Activated CD8-positive, alpha-beta memory T cell treated with anti-CD3 and anti-CD28 coated beads for 36 hours (primary cell): ENCODE measurements at regions not wholly inside any gene's neighbourhood (a gene's known extent, or its start where the extent isn't known, plus 50 kb on each side); places are given as distances from the start of the nearest gene placed in this dataset.

Source experiments
- CTCF ChIA-PET: fragments of 350-600 bp; sonication (Branson Sonifier 250); formaldehyde crosslinking; loops from one replicate; lab custom pipeline; 2021; ENCODE audit warnings: antibody characterized with exemption; lab: Charles Lee
- POLR2A ChIA-PET: fragments of 350-600 bp; sonication (Branson Sonifier 250); formaldehyde crosslinking; loops from one replicate; lab custom pipeline; 2021; ENCODE audit warnings: antibody characterized with exemption; lab: Charles Lee

DNA sequence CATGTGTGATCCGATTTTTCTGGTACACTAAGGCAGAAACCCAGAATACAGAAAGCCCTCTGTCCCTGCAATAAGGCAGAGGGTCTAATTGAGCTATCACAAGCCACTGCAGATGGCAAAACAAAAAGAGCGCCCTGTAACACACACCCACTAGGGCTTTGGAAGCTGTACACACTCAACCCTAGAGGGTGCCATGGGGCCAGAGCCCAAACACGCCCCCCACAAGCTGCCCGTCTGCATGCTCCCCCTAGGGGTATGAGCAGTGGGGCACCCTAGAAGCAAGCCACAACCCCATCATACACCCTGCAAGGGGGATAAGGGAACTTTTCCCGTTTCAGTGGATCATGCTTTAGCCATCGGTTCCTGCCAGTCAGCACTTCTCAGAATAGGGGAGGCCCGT is 62.2 kb upstream of the PDE10A start:
- CTCF ChIA-PET, result no interaction called here

DNA sequence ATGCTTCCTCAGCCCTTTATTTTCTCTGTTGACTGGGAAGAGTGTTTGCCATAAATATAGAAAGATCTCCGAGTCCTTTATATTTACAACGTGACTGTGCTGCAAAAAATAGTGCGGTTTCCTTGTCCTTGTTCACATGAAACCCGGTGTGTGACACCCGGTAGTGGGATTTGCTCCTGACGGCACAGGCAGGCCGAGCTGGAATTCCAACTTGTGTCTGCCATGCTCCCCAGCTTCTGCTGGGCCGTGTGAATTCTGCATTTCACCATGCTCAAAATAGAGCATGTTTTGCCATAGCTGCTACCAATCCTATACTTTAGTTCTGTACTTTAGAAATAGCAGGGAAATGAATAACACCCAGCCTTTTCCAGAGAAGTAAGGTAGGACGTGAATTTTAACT is 60.3 kb upstream of the PDE10A start:
- ChIA-PET POLR2A (no interaction called here), CTCF (no interaction called here)

More for the DNA sequence above, 62.2 kb upstream of the PDE10A start:
- POLR2A ChIA-PET, result no interaction called here

DNA sequence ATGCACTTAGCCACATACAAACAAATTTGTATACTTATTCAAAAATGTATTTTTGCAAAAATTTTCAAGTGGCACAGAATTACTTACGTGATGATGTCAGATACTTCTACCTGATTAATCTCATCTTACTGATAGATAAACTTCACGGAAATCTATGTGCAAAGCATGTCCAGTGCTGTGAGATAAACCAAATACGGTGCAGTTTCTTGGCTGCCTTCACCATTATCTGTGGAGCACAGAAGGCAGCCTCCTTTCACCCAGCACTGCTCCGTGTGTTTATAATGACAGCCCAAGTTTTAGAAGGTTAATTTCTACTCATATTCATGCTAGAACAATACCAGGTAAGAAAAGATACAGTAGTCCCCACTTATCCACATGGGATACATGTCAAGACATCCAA is 59.0 kb upstream of the PDE10A start:
- ChIA-PET POLR2A (no interaction called here), CTCF (no interaction called here)

DNA sequence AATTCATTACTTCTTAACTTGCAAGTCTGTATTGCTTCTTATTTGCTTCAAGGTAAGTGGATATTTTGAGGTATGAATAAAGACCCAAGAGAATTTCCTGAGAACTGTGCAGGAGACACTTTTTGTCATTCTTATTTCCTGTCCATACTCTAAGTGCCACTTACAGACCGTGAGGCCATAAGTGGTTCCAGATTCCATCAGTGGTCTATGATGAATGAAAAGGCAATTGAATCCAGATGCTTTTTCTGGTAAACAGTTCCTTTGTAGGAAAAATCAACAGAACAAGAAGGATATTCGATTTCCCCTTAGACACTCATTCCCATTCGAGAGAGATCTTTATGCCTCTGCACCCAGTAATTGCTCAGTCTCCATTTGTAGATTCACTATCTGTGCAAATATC is 58.3 kb upstream of the PDE10A start:
- ChIA-PET CTCF (no interaction called here), POLR2A (no interaction called here)

DNA sequence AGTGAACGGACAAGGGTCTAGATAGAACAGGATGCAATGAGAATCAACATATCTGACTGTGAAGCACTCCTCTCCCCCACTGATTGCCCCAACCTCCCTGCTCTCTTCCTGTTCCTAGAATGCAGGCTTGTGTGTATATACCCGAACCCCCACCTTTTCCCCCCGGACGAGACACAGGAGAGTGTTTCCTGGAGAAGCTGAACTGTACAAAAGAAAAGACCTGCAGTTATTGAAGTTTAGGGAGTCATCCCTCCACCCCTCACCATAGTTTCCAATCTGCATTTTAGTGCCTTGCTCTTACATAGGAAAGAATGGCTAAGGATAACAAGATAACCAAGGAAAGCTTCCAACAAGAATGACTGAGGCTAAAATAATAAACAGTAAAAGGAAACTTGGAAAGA is 55.5 kb upstream of the PDE10A start:
- CTCF ChIA-PET, result no interaction called here
- POLR2A ChIA-PET, result no interaction called here

DNA sequence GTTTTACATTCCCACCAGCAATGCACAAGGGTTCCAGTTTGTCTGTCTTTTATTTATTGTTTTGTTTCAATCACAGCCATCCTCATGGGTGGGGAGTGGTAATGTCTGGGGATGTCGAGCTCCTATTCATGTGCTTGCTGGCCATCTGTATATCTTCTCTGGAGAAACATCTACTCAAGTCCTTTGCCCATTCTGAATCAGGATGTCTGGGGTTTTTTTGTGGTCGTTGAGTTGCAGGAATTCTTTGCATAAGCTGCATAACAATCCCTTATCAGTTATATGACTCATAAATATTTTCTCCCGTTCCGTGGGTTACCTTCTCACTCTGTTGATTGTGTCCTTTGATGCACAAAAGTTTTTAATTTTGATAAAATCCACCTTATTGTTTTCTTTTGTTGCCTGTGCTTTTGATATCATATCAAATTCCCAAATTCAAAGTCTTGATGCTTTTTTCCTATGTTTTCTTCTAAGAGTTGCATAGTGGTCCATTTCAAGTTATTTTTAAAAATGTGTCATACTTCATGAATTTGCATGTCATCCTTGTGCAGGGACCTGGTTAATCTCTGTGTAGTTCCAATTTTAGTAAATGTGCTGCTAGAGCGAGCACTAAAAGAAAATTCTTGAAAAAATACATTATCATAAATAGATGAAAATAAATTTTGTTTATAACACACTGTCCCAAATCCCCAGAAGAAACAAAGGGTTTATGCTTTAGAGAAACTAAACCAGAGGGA is 54.9 kb upstream of the PDE10A start:
- POLR2A ChIA-PET, result no interaction called here
- CTCF ChIA-PET, result no interaction called here

DNA sequence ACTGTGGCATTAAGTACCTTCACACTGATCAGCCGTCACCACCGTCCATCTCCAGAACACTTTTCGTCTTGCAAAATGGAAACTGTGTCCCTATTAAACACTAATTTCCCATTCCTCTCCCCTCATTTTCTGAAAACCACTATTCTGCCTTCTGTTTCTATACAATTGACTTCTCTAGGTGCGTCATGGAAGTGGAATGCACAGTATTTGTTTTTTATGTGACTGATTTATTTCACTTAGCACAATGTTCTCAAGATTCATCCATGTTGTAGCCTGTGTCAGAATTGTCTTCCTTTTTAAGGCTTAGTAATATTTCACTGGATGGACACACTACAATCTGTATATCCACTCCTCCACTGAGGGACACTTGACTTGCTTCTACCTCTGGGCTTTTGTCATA is 53.8 kb upstream of the PDE10A start:
- ChIA-PET CTCF (no interaction called here), POLR2A (no interaction called here)

DNA sequence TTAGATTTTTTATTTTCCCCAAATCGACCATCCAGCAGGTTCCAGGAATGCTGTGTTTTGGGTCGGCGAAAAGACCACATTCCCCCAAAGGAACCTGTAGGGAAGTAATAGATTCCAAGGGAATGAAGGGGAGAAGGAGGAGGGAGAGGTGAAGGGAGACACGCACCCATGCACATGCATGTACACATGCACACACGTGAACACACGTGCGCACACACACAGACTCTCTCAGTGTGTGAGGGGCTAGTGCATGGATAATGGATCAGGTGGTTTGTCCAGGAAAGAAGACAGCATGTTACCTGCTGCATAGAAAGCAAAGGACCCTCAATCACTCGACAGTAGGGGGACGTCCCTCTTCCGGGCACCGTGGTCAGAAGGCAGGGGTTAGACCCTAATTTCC is 52.4 kb upstream of the PDE10A start:
- ChIA-PET POLR2A (no interaction called here), CTCF (no interaction called here)

DNA sequence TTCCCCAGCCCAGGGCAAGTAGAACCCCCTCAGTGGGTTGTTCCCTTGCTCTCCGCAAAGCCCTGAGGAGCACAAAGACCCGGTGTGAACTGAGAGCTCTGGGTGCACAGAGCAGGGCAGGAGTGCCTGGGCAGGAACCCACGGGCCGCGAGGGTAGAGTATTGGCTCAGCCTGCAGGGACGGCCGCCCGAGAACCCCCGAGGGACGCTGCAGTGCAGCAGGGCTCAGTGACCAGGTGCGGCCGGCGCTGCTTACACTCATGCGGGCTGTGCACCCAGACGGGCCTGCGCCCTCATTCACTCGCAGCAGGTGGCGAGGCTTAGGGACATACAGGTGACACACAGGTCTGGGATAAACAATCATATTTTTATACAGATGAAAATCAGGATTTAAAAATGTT is 51.9 kb upstream of the PDE10A start:
- CTCF ChIA-PET, result no interaction called here
- POLR2A ChIA-PET, result no interaction called here

DNA sequence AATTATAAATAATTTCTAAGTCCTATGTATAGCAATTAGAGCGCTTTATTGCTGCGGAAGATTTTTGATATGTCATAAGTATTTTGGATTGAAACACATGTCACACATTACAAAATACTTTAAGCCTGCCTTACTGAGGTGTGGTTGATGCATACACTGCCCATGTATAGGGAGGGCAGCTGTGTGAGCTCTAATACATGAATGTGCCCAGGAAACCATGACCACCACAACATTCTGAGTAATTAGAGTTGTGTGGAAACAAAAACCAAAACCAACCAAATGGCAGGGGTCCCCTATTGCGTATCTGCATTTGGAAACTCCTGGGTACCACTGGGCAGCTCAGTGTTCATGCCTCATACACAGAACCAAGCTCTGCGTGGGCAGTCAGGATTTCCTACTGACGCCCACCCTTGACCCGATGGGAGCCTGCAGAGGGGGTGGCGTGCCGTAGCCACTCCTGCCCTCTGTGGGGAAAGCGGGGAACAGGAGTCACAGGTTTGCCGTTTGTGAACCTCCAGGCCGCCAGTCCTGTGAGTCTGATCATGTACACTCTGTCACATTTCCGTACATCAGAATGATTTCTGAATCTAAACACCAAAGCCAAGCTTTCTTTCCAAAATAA is 50.9 kb upstream of the PDE10A start:
- POLR2A ChIA-PET, result no interaction called here
- CTCF ChIA-PET, result no interaction called here
